Activated CD8-positive, alpha-beta T cell treated with anti-CD3 and anti-CD28 coated beads, Interleukin-2, amount 10 ng/mL, durations not matched to agents 7 days and 5 days (primary cell): ENCODE measurements at regions not wholly inside any gene's neighbourhood (a gene's known extent, or its start where the extent isn't known, plus 50 kb on each side); places are given as distances from the start of the nearest gene placed in this dataset.
A peak's percentile ranks its signal among the peaks of the same experiment; 100 is the strongest.
"Not testable (repeated sequence)": the region's sequence is repeated elsewhere in the genome, so short reads cannot be mapped to it uniquely, and the experiment has no call there.

ENCODE experiments used
- ATAC-seq: fragments of 150-1000 bp; cut with Tn5 transposase; one replicate; pipeline ENCODE4 v1.10.0; 2021; ENCODE audit warnings: moderate library complexity
- CTCF ChIA-PET: fragments of 350-600 bp; sonication (Branson Sonifier 250); formaldehyde crosslinking; loops from one replicate; lab custom pipeline; 2021; ENCODE audit warnings: antibody characterized with exemption; lab: Charles Lee
- POLR2A ChIA-PET: fragments of 350-600 bp; sonication (Branson Sonifier 250); formaldehyde crosslinking; loops from one replicate; lab custom pipeline; 2021; ENCODE audit warnings: antibody characterized with exemption; lab: Charles Lee
- DNase-seq: peaks from one replicate; pipeline ENCODE4 v3.0.0-alpha.2; 2020
- H3K27ac Mint-ChIP-seq: one replicate; pipeline ENCODE4 v1.8.0; 2021; ENCODE audit warnings: mild to moderate bottlenecking, mixed read lengths
- H3K27me3 Mint-ChIP-seq: one replicate; pipeline ENCODE4 v1.8.0; 2021; ENCODE audit warnings: low read depth, mixed read lengths
- H3K36me3 Mint-ChIP-seq: one replicate; pipeline ENCODE4 v1.8.0; 2021; ENCODE audit warnings: low read depth, mixed read lengths
- H3K4me1 Mint-ChIP-seq: one replicate; pipeline ENCODE4 v1.8.0; 2021; ENCODE audit warnings: low read depth, mixed read lengths
- H3K4me3 Mint-ChIP-seq: one replicate; pipeline ENCODE4 v1.8.0; 2021; ENCODE audit warnings: mild to moderate bottlenecking, mixed read lengths
- H3K9me3 Mint-ChIP-seq: one replicate; pipeline ENCODE4 v1.8.0; 2022; ENCODE audit warnings: mixed read lengths; ENCODE audit not compliant: insufficient read depth

DNA sequence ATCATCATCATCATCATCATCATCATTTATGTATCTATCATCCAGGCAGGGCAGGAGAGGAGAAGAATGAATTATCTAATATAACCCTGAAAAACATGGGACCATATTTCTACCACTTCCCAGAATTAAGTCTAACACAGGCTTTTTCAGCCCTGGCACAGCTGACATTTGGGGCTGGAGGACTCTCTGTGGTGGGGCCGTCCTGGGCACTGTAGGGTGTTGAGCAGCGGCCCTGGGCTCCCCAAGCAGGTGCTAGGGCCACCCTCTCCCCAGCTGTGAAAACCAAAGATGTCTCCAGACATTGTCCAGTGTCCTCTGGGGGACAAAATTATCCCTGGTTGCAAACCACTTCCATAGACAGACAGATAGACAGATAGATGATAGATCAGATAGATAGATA lies 288.4 kb downstream of the CRLF2 start:
- Mint-ChIP-seq H3K4me1 (no peaks in the 10 kb centered on the region), H3K27me3 (no peaks in the 10 kb centered on the region), H3K9me3 (peaks cover 8% of the 10 kb centered on the region), H3K4me3 (no peak overlapping the region), H3K36me3 (no peaks in the 10 kb centered on the region), H3K27ac (no peak overlapping the region)
- DNase-seq: no peak
- ChIA-PET POLR2A (no interaction called here), CTCF (no interaction called here)
- no peak for ATAC-seq

DNA sequence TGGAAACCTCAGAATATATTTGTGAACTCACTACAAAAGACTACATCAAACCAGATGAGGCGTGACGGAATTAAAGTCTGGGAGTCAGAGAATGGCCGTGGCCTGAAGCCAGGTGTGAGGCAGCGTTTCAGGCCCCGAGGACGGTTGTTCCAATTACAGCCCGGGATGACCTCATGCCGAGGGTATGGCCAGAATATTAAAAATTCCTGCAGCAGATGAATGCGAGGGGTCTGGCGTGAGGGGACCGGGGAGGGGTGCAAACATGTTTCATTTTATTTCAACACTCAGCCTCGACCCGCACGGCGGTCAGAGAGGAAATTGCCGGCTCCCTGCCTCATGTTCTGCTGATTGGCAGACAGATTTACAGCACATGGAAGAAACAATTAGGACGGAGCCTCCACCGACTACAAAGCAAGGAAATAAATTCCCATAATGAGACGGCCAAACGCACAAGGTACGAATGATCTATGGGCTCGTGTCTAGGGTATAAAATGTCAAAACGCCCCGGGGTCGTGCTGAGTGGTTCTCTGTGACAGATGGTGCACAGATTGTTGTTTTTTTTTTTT lies 289.7 kb downstream of the SHOX start:
- H3K4me3 Mint-ChIP-seq: no peak overlapping the region
- H3K4me1 Mint-ChIP-seq: no peaks in the 10 kb centered on the region
- no peak overlapping the region for H3K27ac Mint-ChIP-seq
- H3K36me3 Mint-ChIP-seq: no peaks in the 10 kb centered on the region
- DNase-seq (no peak), ATAC-seq (no peak)
- H3K9me3 Mint-ChIP-seq: peaks cover 8% of the 10 kb centered on the region
- POLR2A ChIA-PET: no interaction called here
- CTCF ChIA-PET: no interaction called here
- no peaks in the 10 kb centered on the region for H3K27me3 Mint-ChIP-seq

DNA sequence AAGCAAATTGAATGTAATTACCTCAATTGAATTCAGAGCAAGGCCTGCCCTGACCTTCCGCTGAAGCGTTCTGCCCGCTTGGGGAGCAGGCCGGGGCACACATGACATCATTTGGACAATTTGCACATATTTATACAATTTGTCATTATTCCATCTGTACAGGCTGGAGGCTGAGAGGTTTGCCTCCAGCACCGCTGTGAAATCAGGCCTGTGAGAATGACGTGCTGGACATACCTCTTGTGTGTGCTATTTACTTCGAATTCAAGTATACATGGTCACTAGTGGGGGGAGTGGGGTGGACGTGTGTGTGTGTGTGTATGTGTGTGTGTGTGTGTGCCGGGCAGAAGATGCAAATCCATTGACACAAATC lies 285.6 kb downstream of the SHOX start:
- Mint-ChIP-seq H3K4me1 (no peaks in the 10 kb centered on the region), H3K27me3 (no peaks in the 10 kb centered on the region), H3K36me3 (no peaks in the 10 kb centered on the region), H3K27ac (no peak overlapping the region), H3K4me3 (no peak overlapping the region), H3K9me3 (peaks cover 8% of the 10 kb centered on the region)
- ChIA-PET CTCF (no interaction called here), POLR2A (no interaction called here)
- ATAC-seq (no peak), DNase-seq (no peak)

DNA sequence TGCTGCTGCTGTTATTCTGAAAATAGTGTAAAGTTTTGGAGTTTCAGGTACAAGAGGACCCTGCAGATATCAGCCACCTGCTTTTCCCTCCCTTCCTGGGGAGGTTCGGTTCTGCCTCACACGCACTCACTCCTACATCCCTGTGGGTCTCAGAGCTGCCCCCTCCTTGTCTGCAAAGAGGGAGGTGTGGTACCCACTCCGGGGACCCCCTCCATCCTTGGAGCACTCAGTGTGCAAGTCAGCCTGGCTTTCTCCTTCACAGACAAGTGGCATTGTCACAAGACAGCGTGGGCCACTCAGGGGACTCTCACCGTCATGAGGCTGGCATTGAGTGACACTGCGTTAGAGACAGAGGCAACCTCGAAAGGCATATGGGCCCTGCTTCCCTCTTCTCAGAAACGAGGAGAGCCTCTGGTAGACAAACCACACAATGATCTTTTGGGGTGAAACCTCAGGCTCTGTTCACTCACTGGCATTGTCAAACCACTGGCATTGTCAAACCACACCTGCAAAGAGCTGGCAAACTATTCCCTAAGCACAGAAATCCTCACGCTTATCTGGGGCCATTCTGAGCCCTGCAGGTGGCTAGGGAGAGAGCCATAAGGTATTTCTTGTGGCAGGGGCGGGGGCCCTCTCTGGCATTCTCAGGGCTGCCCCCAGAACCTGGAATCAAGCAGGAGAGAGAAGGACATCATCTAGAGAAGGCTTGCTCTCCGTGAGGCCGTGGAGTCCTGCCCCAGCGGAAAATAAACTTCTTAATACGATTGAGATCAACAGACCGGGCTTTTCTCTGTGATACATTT lies 285.0 kb downstream of the SHOX start:
- no peaks in the 10 kb centered on the region for H3K27me3 Mint-ChIP-seq
- CTCF ChIA-PET: no interaction called here
- H3K36me3 Mint-ChIP-seq: no peaks in the 10 kb centered on the region
- POLR2A ChIA-PET: no interaction called here
- ATAC-seq (peak; percentile 85), DNase-seq (peak; percentile 64)
- H3K9me3 Mint-ChIP-seq: peaks cover 8% of the 10 kb centered on the region
- H3K4me1 Mint-ChIP-seq: no peaks in the 10 kb centered on the region
- H3K27ac Mint-ChIP-seq: no peak overlapping the region
- H3K4me3 Mint-ChIP-seq: no peak overlapping the region

DNA sequence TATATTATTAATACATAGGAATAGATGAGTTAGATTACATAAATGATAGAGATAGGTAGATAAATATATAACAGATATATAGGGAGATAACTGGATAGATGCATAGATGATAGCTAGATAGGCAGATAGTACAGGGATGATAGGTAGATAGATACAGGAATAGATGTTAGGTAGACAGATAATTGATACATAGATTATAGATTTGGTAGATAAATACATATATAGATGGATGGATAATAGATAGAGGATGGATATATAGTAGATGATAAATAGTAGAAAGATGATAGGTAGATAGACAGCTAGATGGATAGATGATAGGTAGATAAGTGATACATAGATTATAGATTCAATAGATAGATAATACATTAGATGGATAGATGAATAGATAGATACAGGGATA lies 283.6 kb downstream of the SHOX start:
- POLR2A ChIA-PET: no interaction called here
- H3K4me3 Mint-ChIP-seq: no peak overlapping the region

DNA sequence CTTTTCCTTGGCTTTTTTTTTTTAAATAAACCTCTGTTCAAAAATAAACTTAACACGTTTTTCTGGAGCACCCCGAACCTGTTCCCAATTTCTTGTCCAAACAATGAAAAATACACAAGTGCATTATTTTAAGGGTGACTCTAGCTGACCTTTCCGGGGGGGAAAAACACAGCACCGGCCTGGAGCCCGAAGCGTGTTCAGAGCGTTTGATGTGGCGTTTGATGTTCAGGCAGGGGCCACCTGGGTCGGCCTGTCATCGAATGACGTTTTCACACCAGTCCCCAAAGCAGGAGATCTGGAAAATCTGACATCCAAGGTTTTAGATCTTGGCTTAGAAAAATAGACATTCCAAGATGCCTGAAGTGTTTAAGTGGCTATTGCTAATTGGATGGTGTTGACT lies 282.1 kb downstream of the SHOX start:
- no peak overlapping the region for H3K27ac Mint-ChIP-seq
- H3K4me1 Mint-ChIP-seq: no peaks in the 10 kb centered on the region
- H3K36me3 Mint-ChIP-seq: no peaks in the 10 kb centered on the region
- ATAC-seq (no peak), DNase-seq (no peak)
- H3K9me3 Mint-ChIP-seq: no peaks in the 10 kb centered on the region
- H3K4me3 Mint-ChIP-seq: no peak overlapping the region
- ChIA-PET CTCF (no interaction called here), POLR2A (no interaction called here)
- H3K27me3 Mint-ChIP-seq: no peaks in the 10 kb centered on the region

More for the DNA sequence above, 283.6 kb downstream of the SHOX start:
- CTCF ChIA-PET: no interaction called here
- ATAC-seq (no peak), DNase-seq (no peak)
- no peaks in the 10 kb centered on the region for H3K27me3 Mint-ChIP-seq
- no peak overlapping the region for H3K27ac Mint-ChIP-seq
- no peaks in the 10 kb centered on the region for H3K36me3 Mint-ChIP-seq
- H3K9me3 Mint-ChIP-seq: no peaks in the 10 kb centered on the region
- no peaks in the 10 kb centered on the region for H3K4me1 Mint-ChIP-seq

DNA sequence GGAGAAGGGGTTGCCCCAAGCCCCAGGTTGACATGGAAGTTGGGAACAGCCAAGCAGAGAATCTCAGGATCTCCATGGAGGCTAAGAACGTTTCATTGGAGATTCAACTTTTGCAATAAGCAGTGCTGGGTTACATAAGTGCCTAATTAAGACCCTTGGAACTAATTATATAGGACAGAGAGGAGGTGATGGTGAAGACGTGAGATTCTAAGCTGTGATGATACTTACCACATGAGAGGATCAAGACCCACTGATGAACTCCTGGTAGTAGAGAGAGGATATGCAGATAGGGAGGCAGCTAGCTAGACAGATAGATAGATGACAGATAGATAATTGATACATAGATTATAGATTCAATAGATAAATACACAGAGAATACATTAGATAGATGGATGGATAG lies 278.5 kb downstream of the SHOX start:
- H3K36me3 Mint-ChIP-seq, H3K27ac Mint-ChIP-seq, POLR2A ChIA-PET, DNase-seq, H3K4me3 Mint-ChIP-seq, H3K4me1 Mint-ChIP-seq, H3K27me3 Mint-ChIP-seq, ATAC-seq, CTCF ChIA-PET, H3K9me3 Mint-ChIP-seq: not testable (repeated sequence)

DNA sequence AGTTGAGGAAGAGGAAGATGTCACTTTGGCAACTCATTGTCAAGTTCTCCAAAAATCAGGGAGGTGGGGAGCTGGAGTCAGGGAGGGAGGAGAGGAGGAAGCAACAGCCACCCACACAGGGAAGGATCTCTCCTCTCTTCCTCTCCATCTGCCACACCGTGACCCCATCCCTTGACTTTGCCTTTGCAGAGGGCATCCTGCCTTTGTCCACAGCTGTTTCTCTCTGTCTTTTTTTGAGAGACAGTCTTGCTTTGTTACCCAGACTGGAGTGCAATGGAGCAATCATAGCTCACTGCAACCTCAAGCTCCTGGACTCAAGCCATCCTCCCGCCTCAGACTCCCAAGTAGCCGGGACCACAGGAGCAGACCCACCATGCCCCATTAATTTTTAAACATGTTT lies 276.0 kb downstream of the SHOX start:
- H3K4me1 Mint-ChIP-seq: no peaks in the 10 kb centered on the region
- CTCF ChIA-PET: no interaction called here
- ATAC-seq (no peak), DNase-seq (no peak)
- no peaks in the 10 kb centered on the region for H3K9me3 Mint-ChIP-seq
- H3K27ac Mint-ChIP-seq: no peak overlapping the region
- H3K36me3 Mint-ChIP-seq: no peaks in the 10 kb centered on the region
- no peaks in the 10 kb centered on the region for H3K27me3 Mint-ChIP-seq
- POLR2A ChIA-PET: no interaction called here
- H3K4me3 Mint-ChIP-seq: no peak overlapping the region

DNA sequence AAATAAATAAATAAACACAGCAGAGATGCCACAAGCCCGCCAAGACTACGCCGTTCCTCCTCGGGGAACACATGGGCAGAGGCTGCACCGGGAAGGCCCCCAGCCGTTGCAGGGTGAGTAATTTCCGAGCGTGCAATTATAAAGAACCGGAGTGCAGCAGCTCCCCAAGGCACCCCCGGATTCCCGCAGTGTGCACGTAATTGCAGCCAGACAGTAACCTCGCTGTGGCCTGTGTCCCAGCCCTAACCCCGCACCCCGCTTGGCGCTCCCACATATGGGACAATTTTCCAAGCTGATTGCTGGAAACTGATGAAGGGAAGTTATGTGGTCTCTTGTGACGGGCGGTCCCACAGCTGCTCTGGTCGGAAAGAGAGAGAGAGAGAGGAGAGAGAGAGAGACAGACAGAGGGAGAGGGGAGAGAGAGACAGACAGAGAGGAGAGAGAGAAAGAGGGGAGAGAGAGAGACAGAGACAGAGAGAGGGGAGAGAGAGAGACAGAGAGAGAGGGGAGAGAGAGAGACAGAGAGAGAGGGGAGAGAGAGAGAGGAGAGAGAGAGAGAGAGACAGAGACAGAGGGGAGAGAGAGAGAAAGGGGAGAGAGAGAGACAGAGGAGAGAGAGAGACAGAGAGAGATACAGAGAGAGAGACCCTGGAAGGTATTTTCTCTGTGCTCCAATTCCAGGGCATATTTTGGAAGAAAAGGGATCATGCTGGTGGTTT lies 275.4 kb downstream of the SHOX start:
- Mint-ChIP-seq H3K36me3 (no peaks in the 10 kb centered on the region), H3K27me3 (no peaks in the 10 kb centered on the region), H3K4me1 (no peaks in the 10 kb centered on the region), H3K4me3 (no peak overlapping the region), H3K9me3 (no peaks in the 10 kb centered on the region), H3K27ac (no peak overlapping the region)
- POLR2A ChIA-PET: no interaction called here
- CTCF ChIA-PET: no interaction called here
- no peak for ATAC-seq
- DNase-seq: no peak

DNA sequence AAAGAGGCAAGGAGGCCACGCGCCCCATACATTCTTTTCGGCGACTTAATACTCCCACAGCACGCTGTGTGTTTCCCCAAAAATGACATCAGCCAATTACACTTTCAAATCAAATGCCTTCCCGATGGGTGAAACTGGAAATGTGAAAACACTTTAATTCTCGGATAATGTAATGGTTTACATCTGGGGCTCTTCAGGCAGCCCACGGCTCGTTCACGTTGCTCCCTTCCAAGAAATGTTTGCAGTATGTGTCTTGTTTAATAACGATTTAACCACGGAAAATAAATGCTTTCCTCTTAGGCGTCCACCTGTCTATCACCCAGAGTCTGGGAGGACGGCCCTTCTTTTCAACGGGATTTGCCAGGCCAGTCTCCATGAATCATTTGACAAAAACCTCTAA lies 272.5 kb downstream of the SHOX start:
- H3K9me3 Mint-ChIP-seq: peaks cover 3% of the 10 kb centered on the region
- ATAC-seq: no peak
- no peaks in the 10 kb centered on the region for H3K27me3 Mint-ChIP-seq
- H3K4me3 Mint-ChIP-seq: no peak overlapping the region
- ChIA-PET POLR2A (no interaction called here), CTCF (no interaction called here)
- no peaks in the 10 kb centered on the region for H3K36me3 Mint-ChIP-seq
- no peaks in the 10 kb centered on the region for H3K4me1 Mint-ChIP-seq
- H3K27ac Mint-ChIP-seq: no peak overlapping the region
- DNase-seq: no peak

DNA sequence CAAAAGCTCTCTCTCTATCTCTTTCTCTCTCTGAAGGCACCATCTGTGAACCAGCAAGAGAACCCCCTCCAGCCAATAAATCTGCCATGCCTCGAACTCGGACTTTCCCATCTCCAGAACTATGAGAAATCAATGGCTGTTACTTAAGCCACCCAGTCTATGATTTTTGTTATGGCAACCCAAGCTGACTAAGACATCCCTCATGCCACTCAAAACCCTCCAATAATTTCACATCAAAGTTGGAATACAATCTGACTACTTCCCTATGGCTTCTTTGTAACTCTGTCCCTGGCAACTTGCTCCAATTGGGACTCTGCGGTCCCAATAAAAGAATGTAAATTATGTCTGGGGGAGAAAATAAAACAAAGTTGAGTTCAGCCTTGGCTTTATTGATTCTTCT lies 265.7 kb downstream of the SHOX start:
- H3K4me3 Mint-ChIP-seq: no peak overlapping the region
- H3K27ac Mint-ChIP-seq: no peak overlapping the region
- CTCF ChIA-PET: no interaction called here
- no peak for ATAC-seq
- peaks cover 14% of the 10 kb centered on the region for H3K9me3 Mint-ChIP-seq
- no peak for DNase-seq
- POLR2A ChIA-PET: no interaction called here
- no peaks in the 10 kb centered on the region for H3K27me3 Mint-ChIP-seq
- H3K36me3 Mint-ChIP-seq: no peaks in the 10 kb centered on the region
- H3K4me1 Mint-ChIP-seq: no peaks in the 10 kb centered on the region

DNA sequence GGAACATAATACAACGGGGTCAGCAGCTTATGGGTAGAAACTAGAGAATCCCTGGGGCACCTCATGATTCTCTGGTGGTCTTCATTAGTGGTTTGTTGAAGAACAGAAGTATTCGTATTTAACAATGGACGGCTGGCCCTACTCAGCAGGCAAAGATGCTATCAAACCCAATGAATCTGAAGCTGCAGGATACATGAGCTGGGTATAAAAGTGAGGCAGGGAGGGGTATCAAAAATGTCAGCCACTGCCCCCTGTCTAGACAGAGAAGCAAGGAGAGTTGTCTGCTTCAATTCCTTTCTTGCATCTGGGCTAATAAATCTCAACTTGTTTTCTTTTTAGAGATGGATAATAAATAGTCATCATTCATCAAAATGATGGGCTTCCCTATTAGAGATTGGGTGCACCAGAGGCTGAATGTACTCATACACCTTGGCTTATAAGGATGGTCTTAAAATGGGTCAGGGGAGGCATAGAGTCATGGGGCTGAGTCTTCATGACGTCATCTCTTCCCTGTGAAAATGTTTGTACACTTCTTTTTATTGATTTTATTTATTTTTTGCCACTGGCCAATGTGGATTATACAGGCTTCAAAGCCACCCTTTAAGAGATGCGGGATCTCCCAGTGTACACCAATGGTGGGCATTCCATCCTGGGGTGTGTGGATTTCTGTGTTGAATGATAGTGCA lies 259.5 kb downstream of the SHOX start:
- H3K4me1 Mint-ChIP-seq: no peaks in the 10 kb centered on the region
- no peak overlapping the region for H3K4me3 Mint-ChIP-seq
- no peaks in the 10 kb centered on the region for H3K36me3 Mint-ChIP-seq
- ChIA-PET CTCF (no interaction called here), POLR2A (no interaction called here)
- peaks cover 14% of the 10 kb centered on the region for H3K9me3 Mint-ChIP-seq
- no peaks in the 10 kb centered on the region for H3K27me3 Mint-ChIP-seq
- DNase-seq: no peak
- ATAC-seq: no peak
- H3K27ac Mint-ChIP-seq: no peak overlapping the region
